LNCAP (cell line): ENCODE measurements at regions not wholly inside any gene's neighbourhood (a gene's known extent, or its start where the extent isn't known, plus 50 kb on each side); places are given as distances from the start of the nearest gene placed in this dataset.

Experiments
- CTCF ChIP-seq: fragments of 450-650 bp; IDR thresholded peaks from 2 replicates; pipeline ENCODE4 v1.5.1; 2017; ENCODE audit warnings: mild to moderate bottlenecking

DNA sequence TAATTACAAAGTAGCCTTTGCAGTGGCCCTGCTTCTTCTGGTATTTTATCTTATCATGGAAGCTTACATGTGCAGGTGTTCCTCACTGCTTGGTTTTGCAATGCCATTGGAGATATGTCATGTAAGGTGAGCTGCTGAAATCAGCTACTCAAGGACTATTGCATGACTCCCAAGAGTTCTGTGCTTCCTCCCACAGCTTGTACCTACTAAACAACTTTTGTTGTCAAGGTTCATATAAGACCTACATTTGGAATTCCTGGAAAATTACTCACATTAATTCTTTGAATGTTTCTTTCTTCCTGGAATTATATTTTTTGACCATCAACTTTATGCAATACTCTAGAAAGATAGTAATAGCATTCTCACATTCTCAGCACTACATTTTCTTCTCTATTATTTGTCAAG lies 427.5 kb upstream of the HSF2 start:
- TF ChIP-seq CTCF, result no peak

GRCh38 chr6:121984956-121985355 lies 414.5 kb upstream of the HSF2 start:
- TF ChIP-seq CTCF, result no peak

DNA sequence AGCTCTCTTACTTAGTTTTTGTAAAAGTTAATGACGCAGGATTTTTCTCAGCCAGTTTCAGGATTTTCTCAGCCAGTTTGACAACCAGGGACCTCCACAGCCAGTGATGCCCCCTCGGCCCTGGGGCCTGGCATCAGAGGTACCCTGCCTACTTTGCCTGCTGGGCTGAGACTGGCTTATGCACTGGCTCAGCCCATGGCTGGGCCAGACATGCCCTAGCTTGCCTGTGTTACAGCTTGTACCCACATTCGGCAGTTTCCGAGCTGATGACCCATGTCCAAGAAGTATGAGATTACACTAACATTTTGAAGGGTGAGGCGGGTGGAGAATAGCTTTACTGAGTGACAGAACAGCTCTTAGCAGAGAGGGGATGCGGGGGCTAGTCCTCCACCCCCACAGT lies 406.1 kb upstream of the HSF2 start:
- TF ChIP-seq CTCF, result no peak

- TF ChIP-seq CTCF, result no peak
Measured at GRCh38 chr6:121994919-121995318, 404.5 kb upstream of the HSF2 start.

GRCh38 chr6:121998631-121999030 lies 400.8 kb upstream of the HSF2 start:
- no peak for TF ChIP-seq CTCF

DNA sequence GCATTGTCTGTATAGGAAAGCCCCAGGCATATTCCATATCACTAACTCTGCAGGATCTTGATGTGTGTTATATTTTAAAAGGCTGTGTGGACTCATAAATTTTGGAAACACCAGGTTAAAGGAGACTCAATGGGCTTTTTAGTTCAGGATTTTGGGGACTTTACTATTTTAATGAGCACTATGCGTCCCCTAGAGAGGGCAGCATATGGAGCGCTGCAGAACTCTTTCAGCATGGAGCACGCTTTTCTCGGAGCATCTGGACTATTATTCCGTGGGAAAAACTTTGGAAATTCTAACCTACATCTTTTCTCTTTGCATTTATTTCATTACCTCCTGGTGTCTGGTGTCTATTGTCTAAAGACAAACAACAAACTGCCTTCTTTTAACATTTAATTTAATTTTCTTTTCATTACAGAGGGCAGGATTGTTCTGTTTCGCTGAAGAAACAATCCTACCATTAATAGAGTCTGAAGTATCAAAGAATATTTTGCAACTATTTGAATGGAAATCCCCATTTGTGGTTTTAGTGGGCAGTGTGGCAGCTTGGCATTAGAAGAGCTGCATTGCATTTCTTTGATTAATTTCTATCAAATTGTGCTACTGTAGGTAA lies 399.9 kb upstream of the HSF2 start:
- TF ChIP-seq CTCF, result no peak

GRCh38 chr6:122005661-122006060 lies 393.8 kb upstream of the HSF2 start:
- TF ChIP-seq CTCF, result no peak

- TF ChIP-seq CTCF, result no peak
Measured at GRCh38 chr6:122007339-122007738, 392.1 kb upstream of the HSF2 start.
